HG03460 (cell line): ENCODE measurements at regions not wholly inside any gene's neighbourhood (a gene's known extent, or its start where the extent isn't known, plus 50 kb on each side); places are given as distances from the start of the nearest gene placed in this dataset.

Experiments used
- ATAC-seq: cut with Tn5 transposase; IDR thresholded peaks from one replicate; pipeline ENCODE4 v1.9.1; 2021; ENCODE audit not compliant: unreplicated experiment

DNA sequence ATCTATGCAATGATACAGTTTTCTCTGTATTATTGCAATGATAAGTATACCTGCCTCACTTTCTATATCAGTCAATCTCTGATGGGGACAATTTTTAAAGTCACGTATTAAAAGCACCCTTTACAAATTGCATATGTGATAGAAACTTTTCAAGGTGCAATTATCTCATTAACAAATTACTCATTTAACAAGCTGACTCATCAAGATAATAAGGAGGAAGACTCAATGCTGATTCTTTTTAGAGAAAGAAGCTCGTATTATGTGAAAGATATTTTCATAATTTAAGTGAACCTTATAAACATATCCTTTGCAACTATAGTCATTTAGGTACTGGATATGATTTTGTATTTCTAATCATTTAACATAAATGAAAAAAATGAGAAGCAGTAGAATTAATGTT, 1080.9 kb upstream of the TENM3 start:
- ATAC-seq: no peak

DNA sequence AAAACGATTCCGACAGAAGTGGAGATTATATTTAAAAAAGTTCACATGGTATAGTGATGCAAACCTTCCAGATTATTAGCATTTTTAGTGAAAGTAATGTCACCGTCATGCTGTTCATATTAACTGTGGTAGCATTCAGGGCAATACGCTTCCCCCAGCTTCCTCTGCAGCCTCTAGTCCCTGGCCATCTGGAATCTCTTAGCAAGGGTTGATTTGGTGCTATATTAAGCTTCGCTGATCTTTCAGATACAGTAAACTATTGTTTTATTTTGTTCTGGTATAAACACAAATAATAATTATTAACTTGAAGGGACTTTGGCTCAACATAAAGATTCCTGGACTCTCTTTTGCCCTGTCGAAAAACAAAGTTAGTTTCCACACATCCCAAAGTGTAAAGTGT, 1080.5 kb upstream of the TENM3 start:
- no peak for ATAC-seq

DNA sequence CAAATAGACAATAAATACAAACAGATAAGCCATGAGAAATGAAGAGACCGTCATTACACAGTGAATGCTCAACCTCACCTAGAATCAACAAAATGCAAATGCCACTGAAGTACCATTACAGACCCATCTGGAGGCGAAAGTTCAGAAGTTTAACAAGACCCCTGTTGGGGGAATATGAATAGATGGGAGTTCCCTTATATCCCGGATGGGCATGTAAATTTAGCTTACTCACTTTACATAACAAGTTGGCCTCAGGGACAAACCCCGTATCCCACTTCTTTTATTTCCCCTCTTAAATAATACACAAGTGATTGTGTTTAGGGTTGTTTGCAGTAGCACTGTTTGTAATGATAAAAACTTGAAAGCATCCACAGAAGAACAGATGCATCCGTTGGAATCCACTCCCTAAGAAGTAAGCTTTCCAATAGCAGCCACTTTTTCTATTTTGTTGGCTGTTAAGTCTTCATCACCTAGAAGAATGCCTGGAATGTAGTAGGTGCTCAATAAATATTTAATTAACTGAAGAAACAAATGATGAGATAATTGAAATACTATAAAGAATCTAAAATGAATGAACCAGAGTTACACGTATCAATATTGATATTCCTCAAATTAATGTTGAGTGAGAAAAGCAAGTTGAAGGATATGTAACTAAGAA, 1076.3 kb upstream of the TENM3 start:
- ATAC-seq: no peak

DNA sequence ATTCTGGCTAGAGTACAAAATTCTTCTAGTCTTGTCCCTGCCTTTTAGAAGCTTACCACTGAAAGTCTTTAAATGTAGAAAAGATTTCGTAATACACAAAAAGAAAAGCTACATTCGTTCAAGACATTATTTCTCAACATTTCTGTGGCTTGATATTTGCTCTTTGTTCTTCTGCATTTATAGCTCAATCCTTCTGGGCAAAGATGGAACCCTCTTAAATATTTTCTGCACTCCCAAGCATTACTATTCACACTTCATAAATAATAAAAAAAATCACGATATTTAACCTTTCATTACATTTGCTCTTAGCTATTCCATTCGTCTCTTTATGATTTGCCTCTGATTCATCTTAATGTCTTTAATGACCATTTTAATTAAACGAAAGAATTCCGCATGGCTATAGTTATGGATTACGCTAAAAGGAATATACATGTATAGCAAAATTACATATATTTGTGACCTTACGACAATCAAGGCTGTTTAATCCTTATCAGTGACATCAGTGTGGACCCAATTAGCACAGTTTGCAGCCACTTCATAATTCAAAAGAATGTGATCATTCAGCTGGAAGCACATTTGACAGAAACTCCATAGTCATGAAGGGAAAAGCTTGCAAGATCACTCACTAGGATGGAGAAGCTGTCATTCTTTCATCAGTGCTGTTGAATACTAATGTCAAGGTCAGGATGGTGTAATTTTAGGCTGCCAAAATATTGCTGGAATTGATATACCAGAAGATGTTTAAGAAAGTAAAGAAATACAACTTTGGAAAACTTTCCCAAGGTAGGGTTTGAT, 1075.0 kb upstream of the TENM3 start:
- no peak for ATAC-seq

DNA sequence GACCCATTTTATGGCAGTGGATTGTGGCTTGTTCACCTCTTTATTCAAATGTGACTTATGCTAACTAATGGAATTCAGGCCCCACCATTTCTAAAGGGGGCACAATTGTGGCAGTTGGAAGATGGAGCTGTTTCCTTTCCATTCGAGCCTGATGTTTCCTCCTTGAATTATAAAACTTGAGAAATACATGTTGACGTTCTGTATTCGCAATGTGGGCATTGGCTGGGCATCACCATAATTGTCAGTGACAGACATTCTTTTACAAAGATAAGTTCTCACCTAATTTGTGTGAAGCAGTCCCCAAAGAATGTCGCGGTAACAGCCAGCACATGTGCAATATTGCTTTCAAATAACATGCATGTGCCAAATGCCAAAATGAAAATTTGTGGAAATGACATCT, 1070.2 kb upstream of the TENM3 start:
- no peak for ATAC-seq

DNA sequence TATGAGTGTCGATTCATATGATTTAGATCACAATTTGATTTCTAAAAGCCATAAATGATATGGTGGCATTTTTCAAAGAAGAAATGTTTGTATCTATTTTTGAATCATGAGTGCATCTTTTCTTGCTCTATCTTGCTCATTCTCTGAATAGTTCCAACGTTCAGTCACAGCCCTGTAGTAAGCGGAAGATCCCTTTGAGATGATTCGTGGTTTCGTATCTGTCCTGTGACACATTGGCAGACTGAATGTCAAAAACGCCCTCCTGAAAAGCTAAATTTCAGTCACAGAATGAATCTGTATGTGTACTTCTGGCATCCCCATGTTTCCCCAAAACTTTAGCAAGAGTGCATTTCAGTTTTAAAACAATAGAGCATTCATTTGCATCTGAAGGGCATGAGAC, 1066.9 kb upstream of the TENM3 start:
- ATAC-seq: no peak

DNA sequence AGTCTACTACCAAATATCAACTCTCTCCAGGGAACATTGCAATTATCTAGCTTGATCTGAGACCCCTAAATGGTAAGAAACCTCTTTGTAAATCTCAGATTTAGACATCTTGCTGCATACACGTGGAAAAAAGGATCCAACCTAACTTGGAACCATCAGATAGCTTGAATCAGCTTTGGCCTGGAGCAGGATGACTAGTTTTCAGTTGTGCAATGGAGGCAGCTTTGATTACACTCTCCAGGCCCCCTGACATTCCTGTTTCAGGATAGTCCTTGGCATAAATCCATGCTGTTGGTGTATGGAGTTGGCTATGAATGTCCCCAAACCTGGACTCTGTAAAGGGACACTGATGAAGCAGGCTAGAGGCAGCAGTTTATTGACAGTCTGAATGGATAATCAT, 1061.9 kb upstream of the TENM3 start:
- no peak for ATAC-seq

DNA sequence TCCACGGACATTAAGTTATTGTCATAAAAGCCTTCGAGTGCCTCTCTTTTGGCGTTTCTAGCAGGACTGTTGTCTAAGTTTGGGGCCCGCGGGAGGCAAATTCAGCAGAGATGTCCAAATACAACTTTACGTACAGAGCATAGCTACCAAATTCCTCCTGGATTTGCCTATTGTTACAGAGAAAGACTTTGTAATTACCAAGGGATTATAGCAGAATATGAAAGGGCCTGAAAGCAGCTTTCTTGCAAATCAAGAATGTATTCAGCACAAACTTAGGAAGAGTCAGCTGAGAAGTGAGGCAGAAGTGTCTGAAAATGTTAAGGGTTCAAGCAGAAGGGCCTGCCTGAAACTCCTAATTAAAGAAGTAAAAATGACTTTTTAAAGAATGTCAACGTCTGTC, 1053.5 kb upstream of the TENM3 start:
- ATAC-seq: no peak

DNA sequence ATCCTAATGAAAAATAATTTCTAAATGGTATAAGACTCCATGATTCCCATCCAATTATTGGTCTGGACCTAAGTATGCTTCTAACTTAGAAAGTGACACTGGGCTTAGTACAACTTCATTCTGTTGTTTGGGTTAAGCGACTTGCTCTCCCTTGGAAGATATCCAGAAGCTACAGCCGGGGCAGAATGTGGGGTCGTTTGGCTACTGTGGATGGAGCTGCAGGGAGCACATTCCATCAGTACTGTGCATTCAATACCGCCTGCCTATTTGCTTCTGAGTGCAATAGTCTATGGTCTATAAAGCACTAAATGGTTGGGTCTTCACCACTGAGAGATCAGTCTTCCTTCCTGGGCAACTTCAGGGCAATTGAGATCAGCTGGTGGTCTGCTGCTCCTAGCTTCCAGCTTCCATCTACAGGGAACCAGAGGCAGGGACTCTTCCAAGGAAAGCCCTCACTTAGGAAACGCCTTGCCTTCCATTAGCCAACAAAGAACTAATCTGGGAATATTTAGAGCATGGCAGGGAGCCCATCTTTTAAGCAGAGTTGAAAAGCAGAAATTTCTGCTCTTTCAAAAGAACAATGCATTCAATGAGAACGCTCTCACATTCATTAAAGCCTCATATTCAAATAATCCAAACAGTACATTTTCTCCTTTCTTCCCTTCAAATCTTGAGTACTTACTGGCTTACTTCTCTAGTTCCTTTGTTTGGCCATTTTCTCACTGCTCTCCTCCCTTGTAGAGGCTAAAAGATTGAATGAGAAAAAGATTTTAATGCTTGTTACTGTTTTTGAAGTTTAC, 1049.9 kb upstream of the TENM3 start:
- no peak for ATAC-seq

DNA sequence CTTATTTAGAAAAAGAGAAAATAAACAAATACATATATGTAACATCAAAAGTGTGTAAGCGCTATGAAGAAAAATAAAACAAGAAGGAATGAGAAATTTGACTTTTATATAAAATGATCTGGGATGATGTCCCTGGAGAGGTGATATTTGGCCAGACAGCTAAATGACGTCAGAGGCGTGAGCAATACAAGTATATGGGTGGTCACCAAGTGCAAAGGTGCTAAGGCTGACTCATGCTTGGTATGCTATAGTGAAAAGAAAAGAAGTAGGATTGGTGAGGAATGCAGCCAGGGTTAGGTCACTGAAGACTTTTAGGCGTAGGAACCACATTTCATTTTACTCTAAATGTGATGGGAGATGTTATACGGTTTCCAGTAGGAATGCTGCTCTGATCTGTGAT, 1049.1 kb upstream of the TENM3 start:
- no peak for ATAC-seq

DNA sequence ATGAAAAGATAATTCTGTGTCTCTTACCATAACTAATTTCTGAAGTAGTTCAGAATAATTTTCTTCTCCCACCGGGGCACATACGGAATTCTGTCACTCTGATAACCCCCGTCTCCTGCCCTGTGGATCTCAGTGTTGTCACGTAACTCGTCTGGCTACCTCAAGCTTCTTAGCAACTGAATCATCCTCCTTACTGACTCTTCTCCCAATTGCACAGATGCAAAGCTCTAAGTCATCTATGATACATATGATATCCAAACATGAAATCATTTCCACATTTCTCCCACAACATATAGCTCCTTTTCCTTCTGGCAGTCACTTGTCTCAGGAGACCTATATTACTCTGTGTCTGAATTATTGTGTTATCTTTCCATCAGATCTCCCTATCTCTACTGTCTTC, 1043.1 kb upstream of the TENM3 start:
- no peak for ATAC-seq

DNA sequence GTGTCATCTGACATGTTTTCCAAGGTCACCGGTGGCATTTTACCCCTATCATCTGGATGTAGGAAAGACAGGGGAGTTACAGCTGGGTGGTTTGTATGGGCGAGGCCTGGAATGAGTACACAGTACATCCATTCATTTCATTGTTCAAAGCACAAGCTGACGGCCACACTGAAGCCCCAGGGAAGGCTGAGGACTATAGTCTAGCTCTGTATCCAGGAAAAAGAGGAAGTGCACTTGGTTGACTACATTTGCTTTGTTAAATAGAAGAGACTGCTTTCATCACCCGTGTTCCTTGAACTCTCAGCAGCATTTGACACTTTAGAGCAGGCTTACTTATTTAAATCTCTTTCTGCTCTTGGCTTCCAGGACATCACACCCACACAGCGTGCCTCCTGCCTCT, 1041.0 kb upstream of the TENM3 start:
- no peak for ATAC-seq

DNA sequence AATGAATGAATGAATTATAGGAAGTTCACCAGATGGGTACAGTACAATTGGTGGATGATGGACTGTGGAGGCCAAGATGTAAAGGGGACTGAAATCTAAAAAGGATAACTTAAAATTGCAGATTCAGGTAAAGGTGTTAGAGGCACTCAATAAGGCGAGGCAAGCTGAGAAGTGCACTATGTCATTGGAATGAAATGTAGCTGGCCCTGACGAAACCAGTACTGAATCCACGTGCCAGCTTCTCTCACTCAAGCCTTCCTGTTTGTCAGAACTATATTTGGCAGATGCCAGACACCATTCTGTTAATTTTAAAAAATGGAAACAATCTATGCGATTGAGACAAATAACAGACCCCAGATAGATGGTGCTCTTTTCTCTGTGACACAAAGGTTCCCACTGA, 1039.1 kb upstream of the TENM3 start:
- ATAC-seq: no peak

DNA sequence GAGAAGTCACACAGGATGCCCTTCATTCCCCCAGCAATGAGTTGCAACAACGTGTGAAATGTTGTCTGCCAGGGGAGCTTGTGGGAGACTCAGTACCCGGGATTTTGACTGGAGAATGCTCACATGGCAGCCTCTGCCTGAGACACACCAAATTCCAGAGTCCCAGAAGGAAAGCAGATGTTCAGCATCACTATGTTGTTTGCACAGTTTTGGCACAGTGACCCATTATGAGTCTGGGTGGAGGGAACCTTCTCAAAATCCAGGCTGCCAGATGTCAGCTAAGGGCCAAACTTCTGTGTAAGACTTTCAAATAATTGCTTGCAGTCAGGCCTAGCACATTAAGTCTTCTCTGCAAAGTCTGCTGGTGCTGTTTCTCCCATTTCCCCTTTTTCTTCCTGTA, 1029.7 kb upstream of the TENM3 start:
- ATAC-seq: no peak

DNA sequence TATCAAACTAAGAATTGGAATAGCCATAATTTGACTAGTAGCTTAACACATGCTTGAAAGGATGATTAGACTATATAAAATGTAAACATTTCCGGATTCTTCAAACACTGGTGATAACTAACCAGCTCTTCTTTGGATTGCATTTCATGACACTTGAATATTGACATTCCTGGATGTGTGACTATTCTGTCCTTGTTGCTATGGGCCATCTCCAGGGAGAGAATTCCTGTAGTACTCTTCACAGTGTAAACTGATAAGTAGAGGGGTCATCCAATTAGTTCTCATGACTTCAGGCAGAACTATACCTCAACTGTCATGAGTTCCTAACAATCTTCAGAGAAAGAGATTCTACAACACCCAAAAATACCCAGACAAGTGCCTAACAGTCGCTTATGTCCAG, 1026.7 kb upstream of the TENM3 start:
- ATAC-seq: no peak

DNA sequence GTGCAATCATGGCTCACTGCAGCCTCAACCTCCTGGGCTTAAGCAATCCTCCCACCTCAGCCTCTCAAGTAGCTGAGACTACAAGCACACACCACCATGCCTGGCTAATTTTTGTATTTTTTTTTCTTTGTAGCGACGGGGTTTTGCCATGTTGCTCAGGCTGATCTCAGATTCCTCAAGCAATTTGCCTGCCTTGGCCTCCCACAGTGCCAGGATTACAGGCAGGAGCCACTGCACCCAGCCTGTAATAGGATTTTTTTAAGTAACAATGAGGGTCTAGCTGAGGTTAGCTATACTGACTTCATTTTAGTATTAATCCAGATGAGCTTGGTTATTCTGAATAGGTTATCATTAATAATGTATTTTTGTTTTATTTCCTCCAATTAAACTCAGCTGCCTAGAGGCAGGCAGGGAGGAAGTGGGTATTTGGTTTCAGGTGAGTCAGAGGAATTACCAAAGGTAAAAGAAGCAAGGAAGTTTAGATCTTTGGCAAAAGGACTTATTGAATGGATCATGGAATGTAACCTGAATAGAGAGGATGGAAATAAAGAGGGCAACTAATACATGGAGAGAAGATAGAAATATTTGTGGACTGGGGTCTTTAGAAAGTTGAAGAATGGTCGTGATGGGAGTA, 1023.3 kb upstream of the TENM3 start:
- no peak for ATAC-seq

DNA sequence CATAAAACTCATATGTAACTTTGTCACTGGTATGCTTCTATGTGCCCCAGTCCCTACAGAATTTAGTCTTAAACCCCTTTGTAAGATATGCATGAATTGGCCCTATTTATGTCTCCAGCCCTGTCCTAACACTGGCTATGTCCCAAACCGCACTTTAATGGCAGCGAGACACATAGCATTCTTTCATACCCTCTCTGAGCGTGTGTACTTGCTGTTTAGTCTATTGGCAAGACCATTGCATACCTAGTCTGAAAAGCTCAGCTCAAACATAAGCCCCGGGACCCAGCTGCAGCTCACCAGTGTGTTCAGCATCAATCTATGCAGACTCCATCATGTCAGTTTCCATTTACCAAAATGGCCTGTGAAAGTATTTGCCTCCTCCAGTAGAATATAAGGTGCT, 1018.4 kb upstream of the TENM3 start:
- ATAC-seq: no peak

DNA sequence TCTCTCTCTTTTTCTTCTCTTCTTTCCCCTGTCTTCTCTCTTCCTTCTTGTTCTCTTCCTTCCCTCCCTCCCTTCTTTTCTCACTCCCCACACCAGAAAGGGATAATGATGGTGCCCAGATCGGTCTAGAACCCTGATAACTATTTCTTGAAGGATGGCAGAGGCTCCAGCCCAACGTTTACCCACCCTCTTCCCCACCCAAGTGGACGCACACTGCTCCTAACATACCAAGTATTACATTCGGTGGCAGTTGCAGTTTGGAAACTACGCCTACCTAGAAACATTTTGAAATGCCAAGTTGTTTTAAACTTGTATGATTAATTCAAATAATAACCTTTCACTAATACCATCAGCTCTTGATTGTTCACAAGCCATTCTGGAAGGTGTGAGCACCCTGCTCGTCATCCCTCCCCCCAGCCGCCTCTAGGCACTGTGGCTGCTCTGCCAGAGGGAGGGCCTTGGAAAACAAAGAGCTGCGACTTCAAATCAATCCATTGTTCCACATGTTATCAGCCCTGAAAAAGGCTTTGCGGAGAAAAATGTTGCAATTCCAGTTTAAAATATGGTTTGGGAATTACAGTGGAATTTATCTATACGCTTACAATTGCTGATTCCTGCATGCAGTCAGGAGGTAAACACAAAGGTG, 1017.5 kb upstream of the TENM3 start:
- no peak for ATAC-seq

DNA sequence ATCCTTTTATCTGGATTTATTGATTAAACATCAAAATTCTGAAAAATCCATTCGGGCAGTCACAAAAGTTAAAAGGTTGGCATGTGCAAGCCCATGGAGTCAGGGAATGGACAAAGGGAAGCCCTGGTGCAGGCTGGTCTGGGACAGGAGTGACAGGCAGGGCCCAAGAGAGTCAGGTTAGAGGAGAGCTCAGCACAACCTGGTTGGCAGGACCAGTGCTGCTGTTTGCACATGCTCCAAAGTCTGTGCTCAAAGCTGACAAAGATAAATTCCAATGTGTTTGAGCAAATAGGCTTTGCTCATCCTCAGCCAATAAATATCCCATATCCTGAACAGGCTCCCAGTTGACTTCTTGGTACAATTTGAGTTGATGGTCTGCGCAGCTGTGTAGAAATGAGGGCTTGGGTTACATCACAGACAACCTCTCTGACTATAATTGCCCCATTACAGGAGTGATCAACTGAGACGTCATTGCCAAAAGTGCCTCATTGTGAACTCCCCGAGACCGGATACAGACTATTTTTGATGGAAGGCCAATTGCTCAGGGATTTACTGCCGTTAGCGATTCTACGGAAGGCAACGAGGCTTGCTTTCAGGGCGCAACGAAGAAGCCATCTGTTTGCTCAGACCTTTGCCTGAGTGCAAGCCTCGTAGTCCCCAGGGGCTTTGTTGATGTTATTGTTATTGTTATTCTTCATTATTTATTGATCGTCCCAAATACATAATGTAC, 1008.1 kb upstream of the TENM3 start:
- no peak for ATAC-seq

DNA sequence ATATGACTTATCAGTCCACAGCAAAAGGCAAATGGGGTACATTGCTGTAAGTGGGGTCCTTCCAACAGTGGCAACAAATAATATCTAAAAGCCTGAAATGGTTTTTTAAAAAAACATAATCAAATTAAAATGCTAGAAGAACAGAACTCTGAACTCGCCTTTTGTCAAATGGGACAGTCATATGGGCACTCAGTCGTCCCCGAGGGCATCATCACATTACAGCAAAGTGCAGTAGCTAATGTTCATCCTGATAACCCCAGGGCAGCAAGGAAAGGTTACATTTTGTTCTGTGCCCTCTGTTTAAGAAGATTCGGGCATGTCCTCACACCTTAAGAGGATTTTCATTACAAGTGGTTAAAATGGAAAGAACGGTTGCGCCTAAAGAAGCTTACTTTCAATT, 997.9 kb upstream of the TENM3 start:
- no peak for ATAC-seq
